Epithelial cell of esophagus (primary cell): ENCODE measurements at regions not wholly inside any gene's neighbourhood (a gene's known extent, or its start where the extent isn't known, plus 50 kb on each side); places are given as distances from the start of the nearest gene placed in this dataset.
A peak's percentile ranks its signal among the peaks of the same experiment; 100 is the strongest.

Experiments used
- DNase-seq: peaks from one replicate; pipeline ENCODE4 v3.0.0; 2010; ENCODE audit warnings: low read depth
- H3K4me3 ChIP-seq: 2 replicates; pipeline ENCODE4 v1.5.1; 2011; ENCODE audit warnings: mild to moderate bottlenecking, low read length, control low read depth
- TF ChIP-seq, protein P1 (sequence below): IDR thresholded peaks from 2 replicates; pipeline ENCODE4 v1.5.1; 2011; ENCODE audit warnings: low read depth, mild to moderate bottlenecking, low read length, control low read depth, inconsistent platforms; ENCODE audit not compliant: insufficient read depth; ENCODE audit errors: missing control alignments

DNA sequence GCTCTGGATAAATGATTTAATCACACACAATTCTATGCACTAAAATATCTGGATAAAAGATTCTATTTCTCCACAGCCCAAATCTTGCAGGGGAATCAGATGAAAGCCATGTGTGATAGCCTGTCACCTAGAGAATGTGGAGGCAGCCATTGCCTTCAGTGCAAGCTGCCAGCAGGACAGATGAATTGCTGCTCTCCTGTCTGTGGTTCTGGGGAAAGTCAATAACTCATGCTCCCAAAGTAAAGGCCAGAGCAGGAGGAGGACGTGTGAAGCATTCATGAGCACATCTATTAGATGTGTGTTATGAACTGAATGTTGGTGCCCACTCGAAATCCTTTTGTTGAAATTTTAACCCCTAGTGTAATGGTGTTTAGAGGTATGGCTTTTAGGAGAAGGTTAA lies 195.1 kb downstream of the RDH14 start:
- H3K4me3 ChIP-seq, result no peak overlapping the region
- no peak for DNase-seq

DNA sequence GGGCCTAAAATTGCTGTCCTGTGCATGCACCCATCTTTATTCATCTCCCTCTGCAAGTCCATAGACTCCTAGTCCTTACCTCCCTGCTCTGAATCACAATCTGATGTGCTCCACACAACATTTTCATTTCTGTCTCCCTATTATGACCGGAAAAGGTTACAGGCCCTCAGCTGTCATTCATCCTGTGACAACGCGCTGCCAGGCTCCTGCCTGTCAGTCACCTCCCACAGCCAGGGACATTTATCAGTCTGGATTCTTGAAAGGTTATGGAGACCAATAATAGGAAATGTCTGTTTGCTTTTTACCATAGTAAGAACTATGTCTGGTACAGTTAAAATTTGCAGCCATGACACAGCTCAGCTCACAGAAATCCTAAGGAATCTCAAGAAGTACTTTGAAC lies 197.1 kb downstream of the RDH14 start:
- TF ChIP-seq, protein P1, sequence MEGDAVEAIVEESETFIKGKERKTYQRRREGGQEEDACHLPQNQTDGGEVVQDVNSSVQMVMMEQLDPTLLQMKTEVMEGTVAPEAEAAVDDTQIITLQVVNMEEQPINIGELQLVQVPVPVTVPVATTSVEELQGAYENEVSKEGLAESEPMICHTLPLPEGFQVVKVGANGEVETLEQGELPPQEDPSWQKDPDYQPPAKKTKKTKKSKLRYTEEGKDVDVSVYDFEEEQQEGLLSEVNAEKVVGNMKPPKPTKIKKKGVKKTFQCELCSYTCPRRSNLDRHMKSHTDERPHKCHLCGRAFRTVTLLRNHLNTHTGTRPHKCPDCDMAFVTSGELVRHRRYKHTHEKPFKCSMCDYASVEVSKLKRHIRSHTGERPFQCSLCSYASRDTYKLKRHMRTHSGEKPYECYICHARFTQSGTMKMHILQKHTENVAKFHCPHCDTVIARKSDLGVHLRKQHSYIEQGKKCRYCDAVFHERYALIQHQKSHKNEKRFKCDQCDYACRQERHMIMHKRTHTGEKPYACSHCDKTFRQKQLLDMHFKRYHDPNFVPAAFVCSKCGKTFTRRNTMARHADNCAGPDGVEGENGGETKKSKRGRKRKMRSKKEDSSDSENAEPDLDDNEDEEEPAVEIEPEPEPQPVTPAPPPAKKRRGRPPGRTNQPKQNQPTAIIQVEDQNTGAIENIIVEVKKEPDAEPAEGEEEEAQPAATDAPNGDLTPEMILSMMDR, result no peak
- no peak for DNase-seq
- no peak overlapping the region for H3K4me3 ChIP-seq

More for the DNA sequence above, 195.1 kb downstream of the RDH14 start:
- TF ChIP-seq, protein P1, result no peak

GRCh38 chr2:18362696-18363095 lies 197.8 kb downstream of the RDH14 start:
- TF ChIP-seq, protein P1, result no peak

GRCh38 chr2:18357537-18357936 lies 202.9 kb downstream of the RDH14 start:
- TF ChIP-seq, protein P1, result no peak
- no peak for DNase-seq
- no peak overlapping the region for H3K4me3 ChIP-seq

More at GRCh38 chr2:18362696-18363095, 197.8 kb downstream of the RDH14 start:
- peak; percentile 58 for DNase-seq
- H3K4me3 ChIP-seq, result no peak overlapping the region

DNA sequence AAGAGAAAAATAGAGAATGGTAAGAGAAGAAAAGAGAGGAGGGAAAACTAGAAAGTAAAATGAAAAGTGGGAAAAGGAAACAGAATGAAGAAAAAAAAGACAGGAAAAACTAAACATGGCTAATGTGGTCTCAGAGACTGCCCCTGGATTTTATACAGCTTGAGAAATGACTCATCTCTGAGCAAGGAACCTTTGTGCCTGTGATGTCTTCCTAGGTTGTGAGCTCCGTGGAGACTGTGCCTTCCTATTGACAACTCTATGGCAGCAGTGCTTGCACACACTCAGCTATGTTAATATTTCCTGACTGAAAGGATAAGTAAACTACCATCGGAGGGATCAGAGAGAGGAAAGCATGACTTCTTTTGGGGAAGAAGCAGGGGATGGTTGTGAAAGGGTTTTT lies 203.8 kb downstream of the RDH14 start:
- DNase-seq, result peak; percentile 48
- H3K4me3 ChIP-seq, result no peak overlapping the region
- TF ChIP-seq, protein P1, result no peak

DNA sequence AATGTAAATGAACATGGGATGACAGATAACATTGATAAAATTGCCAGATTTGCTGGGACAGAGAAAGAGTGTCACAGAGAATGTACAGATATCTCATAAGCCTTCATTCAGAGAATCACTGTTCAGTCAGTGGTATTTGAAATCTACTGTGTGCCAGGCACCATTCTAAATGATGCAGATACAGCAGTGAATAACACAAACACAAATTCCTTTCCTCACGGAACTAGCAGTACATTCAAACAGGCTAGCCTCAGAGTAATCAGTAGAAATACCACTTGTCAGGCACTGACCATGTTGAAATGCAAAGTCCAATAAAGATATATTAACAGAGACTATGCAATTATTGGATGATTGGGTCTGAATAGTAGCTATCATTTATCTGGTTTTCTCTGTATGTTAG lies 211.0 kb downstream of the RDH14 start:
- DNase-seq, result no peak
- TF ChIP-seq, protein P1, result no peak
- no peak overlapping the region for H3K4me3 ChIP-seq

- TF ChIP-seq, protein P1, result no peak
- no peak overlapping the region for H3K4me3 ChIP-seq
- no peak for DNase-seq
Observed at GRCh38 chr2:18346874-18347273, 213.6 kb downstream of the RDH14 start.
